ENCODE measurements at regions not wholly inside any gene's neighbourhood (a gene's known extent, or its start where the extent isn't known, plus 50 kb on each side); places are given as distances from the start of the nearest gene placed in this dataset.

- Histone ChIP-seq H3K27me3 (no peaks in the 10 kb centered on the region), H3K9me3 (ENCODE audit: low read depth) (no peaks in the 10 kb centered on the region), H3K36me3 (no peaks in the 10 kb centered on the region), H3K9ac (no peak overlapping the region), H3K4me1 (peaks cover 48% of the 10 kb centered on the region), H2AFZ (replicated peaks) (no peak overlapping the region), H3K27ac (no peak overlapping the region), H3K4me2 (no peak overlapping the region), H3K79me2 (ENCODE audit: low read depth) (no peaks in the 10 kb centered on the region), H3K4me3 (no peak overlapping the region), H3F3A (ENCODE audit: low read depth) (peaks cover 43% of the 10 kb centered on the region), H4K20me1 (ENCODE audit: low read depth) (no peaks in the 10 kb centered on the region)
- no peak overlapping the region for H3K27ac Mint-ChIP-seq
- TF ChIP-seq EZH2 (IDR thresholded peaks at IDR 0.05): no peak
- TF ChIP-seq CTCF (IDR thresholded peaks at IDR 0.05): no peak
- no peak for TF ChIP-seq EZH2phosphoT487 (IDR thresholded peaks at IDR 0.05)
- H3K4me1 Mint-ChIP-seq: peaks cover 52% of the 10 kb centered on the region
- no peak overlapping the region for H3K4me3 Mint-ChIP-seq
- H3K36me3 Mint-ChIP-seq: no peaks in the 10 kb centered on the region
- no peaks in the 10 kb centered on the region for H3K27me3 Mint-ChIP-seq (ENCODE audit: insufficient read depth, low read depth)
- no peak for DNase-seq (ENCODE audit: low spot score)
- H3K9me3 Mint-ChIP-seq: no peaks in the 10 kb centered on the region
These were observed 65.3 kb upstream of the ZNF217 start for GRCh38 chr20:53658973-53659372.

- DNase-seq (ENCODE audit: low spot score): no peak
- no peaks in the 10 kb centered on the region for H3K27me3 ChIP-seq
- H3K9ac ChIP-seq: no peak overlapping the region
- no peaks in the 10 kb centered on the region for H4K20me1 ChIP-seq (ENCODE audit: low read depth)
- H3K79me2 ChIP-seq (ENCODE audit: low read depth): no peaks in the 10 kb centered on the region
- no peaks in the 10 kb centered on the region for H3K36me3 ChIP-seq
- no peaks in the 10 kb centered on the region for H3K9me3 ChIP-seq (ENCODE audit: low read depth)
- Mint-ChIP-seq H3K27me3 (ENCODE audit: insufficient read depth, low read depth) (no peaks in the 10 kb centered on the region), H3K4me3 (no peak overlapping the region), H3K36me3 (no peaks in the 10 kb centered on the region), H3K4me1 (peaks cover 53% of the 10 kb centered on the region), H3K9me3 (no peaks in the 10 kb centered on the region), H3K27ac (no peak overlapping the region)
- H3F3A ChIP-seq (ENCODE audit: low read depth): peaks cover 42% of the 10 kb centered on the region
- no peak for TF ChIP-seq EZH2phosphoT487 (IDR thresholded peaks at IDR 0.05)
- TF ChIP-seq CTCF (IDR thresholded peaks at IDR 0.05): no peak
- no peak for TF ChIP-seq EZH2 (IDR thresholded peaks at IDR 0.05)
- peak overlapping the region; percentile 57 for H3K4me2 ChIP-seq
- peaks cover 48% of the 10 kb centered on the region for H3K4me1 ChIP-seq
- no peak overlapping the region for H3K27ac ChIP-seq
- no peak overlapping the region for H2AFZ ChIP-seq (replicated peaks)
- H3K4me3 ChIP-seq: no peak overlapping the region
These were observed 64.7 kb upstream of the ZNF217 start for GRCh38 chr20:53658322-53658721.

GRCh38 chr20:53657732-53658131 lies 64.1 kb upstream of the ZNF217 start:
- Histone ChIP-seq H3K4me3 (no peak overlapping the region), H3F3A (ENCODE audit: low read depth) (peaks cover 47% of the 10 kb centered on the region), H2AFZ (replicated peaks) (no peak overlapping the region), H3K4me2 (peak overlapping the region; percentile 57), H3K27ac (no peak overlapping the region), H3K4me1 (peaks cover 51% of the 10 kb centered on the region), H3K79me2 (ENCODE audit: low read depth) (no peaks in the 10 kb centered on the region), H3K9ac (no peak overlapping the region), H3K9me3 (ENCODE audit: low read depth) (no peaks in the 10 kb centered on the region), H3K36me3 (no peaks in the 10 kb centered on the region), H3K27me3 (no peaks in the 10 kb centered on the region), H4K20me1 (ENCODE audit: low read depth) (no peaks in the 10 kb centered on the region)
- TF ChIP-seq EZH2 (IDR thresholded peaks at IDR 0.05) (no peak), CTCF (IDR thresholded peaks at IDR 0.05) (no peak), EZH2phosphoT487 (IDR thresholded peaks at IDR 0.05) (no peak)
- H3K36me3 Mint-ChIP-seq: no peaks in the 10 kb centered on the region
- no peak overlapping the region for H3K4me3 Mint-ChIP-seq
- DNase-seq (ENCODE audit: low spot score): peak; percentile 46
- H3K9me3 Mint-ChIP-seq: no peaks in the 10 kb centered on the region
- peaks cover 59% of the 10 kb centered on the region for H3K4me1 Mint-ChIP-seq
- no peaks in the 10 kb centered on the region for H3K27me3 Mint-ChIP-seq (ENCODE audit: insufficient read depth, low read depth)
- no peak overlapping the region for H3K27ac Mint-ChIP-seq

All from neural progenitor cell (in vitro differentiated cells).